GM20431 (cell line): ENCODE measurements at regions not wholly inside any gene's neighbourhood (a gene's known extent, or its start where the extent isn't known, plus 50 kb on each side); places are given as distances from the start of the nearest gene placed in this dataset.

ENCODE experiments used
- in situ Hi-C: fragments of 300-500 bp; cut with MseI, MboI; formaldehyde crosslinking; loops from one replicate; pipeline ENCODE4 v1.15.0; 2020; ENCODE audit warnings: low sequenced_read_pairs; ENCODE audit not compliant: unreplicated experiment

GRCh38 chr3:119091936-119092677 lies 53.9 kb upstream of the TEX55 start:
- in situ Hi-C loops, result loop anchor here (25.0 kb wide), 1 partner anchor 205 kb away; no protein-coding TSS in a partner anchor

- in situ Hi-C loops, result loop anchor here (25.0 kb wide), 1 partner anchor 200 kb away; no protein-coding TSS in a partner anchor
These were observed 53.2 kb upstream of the IGSF11 start for GRCh38 chr3:119087799-119088198.

- in situ Hi-C loops, result loop anchor here (25.0 kb wide), 1 partner anchor 198 kb away; no protein-coding TSS in a partner anchor
These were observed 50.4 kb upstream of the IGSF11 start for GRCh38 chr3:119085070-119085439.

- in situ Hi-C loops, result loop anchor here (25.0 kb wide), 1 partner anchor 197 kb away; no protein-coding TSS in a partner anchor
These were observed 49.9 kb upstream of the IGSF11 start for GRCh38 chr3:119084371-119085069.
